WTC11 (cell line): ENCODE measurements at regions not wholly inside any gene's neighbourhood (a gene's known extent, or its start where the extent isn't known, plus 50 kb on each side); places are given as distances from the start of the nearest gene placed in this dataset.

Experiments used
- CTCF ChIP-seq: fragments of 200-600 bp; IDR thresholded peaks from 2 replicates; pipeline ENCODE4 v1.8.0; 2022; ENCODE audit warnings: antibody characterized with exemption
- ESRRA ChIP-seq: sonication (generic); formaldehyde crosslinking; IDR thresholded peaks from 2 replicates; pipeline ENCODE4 v1.8.1; 2022; ENCODE audit warnings: mild to moderate bottlenecking, missing genetic modification reagents, borderline replicate concordance
- FOXK1 ChIP-seq: sonication (generic); formaldehyde crosslinking; IDR thresholded peaks from 2 replicates; pipeline ENCODE4 v1.8.0; 2022; ENCODE audit warnings: mild to moderate bottlenecking, moderate library complexity, missing genetic modification reagents
- GABPB1 ChIP-seq: sonication (generic); formaldehyde crosslinking; IDR thresholded peaks from 2 replicates; pipeline ENCODE4 v1.8.1; 2023; ENCODE audit warnings: mild to moderate bottlenecking, missing genetic modification reagents
- JUN ChIP-seq: sonication (generic); formaldehyde crosslinking; IDR thresholded peaks from 2 replicates; pipeline ENCODE4 v1.8.0; 2023; ENCODE audit warnings: mild to moderate bottlenecking, missing genetic modification reagents
- MAX ChIP-seq: sonication (generic); formaldehyde crosslinking; IDR thresholded peaks from 2 replicates; pipeline ENCODE4 v1.8.0; 2022; ENCODE audit warnings: mild to moderate bottlenecking, missing genetic modification reagents

GRCh38 chr3:164459521-164460151, 618.7 kb downstream of the SI start:
- TF ChIP-seq MAX (CRISPR knock-in tag) (no peak), FOXK1 (CRISPR knock-in tag) (no peak), GABPB1 (CRISPR knock-in tag) (no peak), ESRRA (no peak), JUN (no peak), CTCF (no peak)
